HepG2 (cell line): ENCODE measurements at regions not wholly inside any gene's neighbourhood (a gene's known extent, or its start where the extent isn't known, plus 50 kb on each side); places are given as distances from the start of the nearest gene placed in this dataset.

Experiments used
- ATAC-seq: fragments of 200-7000 bp; cut with Tn5 transposase; 3 replicates; pipeline ENCODE4 v1.9.1; 2020; ENCODE audit warnings: mild to moderate bottlenecking, moderate library complexity
- BruUV-seq: library from RNA; stranded (reverse); fragments of 400-500 nt; replicated peaks from 2 replicates; lab custom pipeline; 2021; lab: Mats Ljungman, UMichigan
- CTCF ChIA-PET: fragments of 300-600 bp; formaldehyde crosslinking; extraction: SDS; loops from one replicate; lab custom pipeline; 2021; ENCODE audit warnings: low total read pairs, inconsistent platforms, low intra/inter-chr PET ratio; lab: Yijun Ruan, JAX
- POLR2A ChIA-PET: fragments of 350-600 bp; sonication (Branson Sonifier 250); formaldehyde crosslinking; loops from one replicate; lab custom pipeline; 2020; ENCODE audit warnings: antibody characterized with exemption, inconsistent platforms; lab: Yijun Ruan, JAX
- DNase-seq: peaks from one replicate; pipeline ENCODE4 v3.0.0-alpha.2; 2015; ENCODE audit warnings: low spot score
- FAIRE-seq: peaks from 3 replicates; lab custom pipeline; 2011; peaks lifted over from hg19 to GRCh38; lab: Jason Lieb, UNC
- H2AFZ ChIP-seq: one replicate; pipeline ENCODE4 v1.6.1; 2011; ENCODE audit warnings: low read length, inconsistent platforms
- H3K27ac ChIP-seq: fragments of 300-600 bp; 3 replicates; pipeline ENCODE4 v1.8.0; 2011; ENCODE audit warnings: mixed run types, mild to moderate bottlenecking, mixed read lengths, low read length, inconsistent platforms; ENCODE audit not compliant: insufficient read depth; ENCODE audit errors: extremely low read length
- H3K27me3 ChIP-seq, 2 experiments: fragments of 200-600 bp in 1 of 2; 2 replicates in 1 of 2; 3 replicates in 1 of 2; pipeline versions ENCODE4 v1.6.0 to v1.8.0; 2011; ENCODE audit warnings: low read length in 2 of 2, mild to moderate bottlenecking in 2 of 2, moderate library complexity in 2 of 2, inconsistent platforms in 1 of 2; ENCODE audit not compliant: insufficient read depth in 2 of 2, control insufficient read depth in 1 of 2
- H3K36me3 ChIP-seq, 2 experiments: fragments of 200-600 bp in 1 of 2; replicated peaks in 1 of 2; 2 replicates in 1 of 2; 3 replicates in 1 of 2; pipeline versions ENCODE4 v1.5.1 to v1.8.0; 2011; ENCODE audit warnings: low read length in 2 of 2, inconsistent platforms in 1 of 2; ENCODE audit not compliant: insufficient read depth in 2 of 2, control insufficient read depth in 1 of 2
- H3K4me1 ChIP-seq: 2 replicates; pipeline ENCODE4 v1.5.1; 2012; ENCODE audit warnings: low read length, inconsistent platforms; ENCODE audit not compliant: insufficient read depth
- H3K4me2 ChIP-seq: 2 replicates; pipeline ENCODE4 v1.6.0; 2011; ENCODE audit warnings: low read depth, low read length, inconsistent platforms
- H3K4me3 ChIP-seq, 3 experiments: fragments of 200-600 bp in 1 of 3; sonication (generic), shearing (Covaris generic) in 1 of 3; replicated peaks in 1 of 3; 2 replicates each; pipeline ENCODE4 v1.5.1; 2011 to 2016; ENCODE audit warnings: low read length in 3 of 3, inconsistent platforms in 2 of 3, low read depth in 2 of 3, mild to moderate bottlenecking in 2 of 3, control low read depth in 1 of 3, mixed read lengths in 1 of 3; ENCODE audit not compliant: insufficient read depth in 1 of 3
- H3K79me2 ChIP-seq: one replicate; pipeline ENCODE4 v1.6.1; 2011; ENCODE audit warnings: low read length, inconsistent platforms; ENCODE audit not compliant: insufficient read depth
- H3K9ac ChIP-seq: 2 replicates; pipeline ENCODE4 v1.6.0; 2011; ENCODE audit warnings: mild to moderate bottlenecking, low read depth, low read length, inconsistent platforms; ENCODE audit not compliant: insufficient read depth
- H3K9me3 ChIP-seq: 2 replicates; pipeline ENCODE4 v1.5.1; 2012; ENCODE audit warnings: mild to moderate bottlenecking, low read length
- H4K20me1 ChIP-seq: 2 replicates; pipeline ENCODE4 v1.6.0; 2011; ENCODE audit warnings: inconsistent platforms, mild to moderate bottlenecking, low read length, moderate library complexity; ENCODE audit not compliant: insufficient read depth
- ELF1 ChIP-seq: sonication (generic); formaldehyde crosslinking; IDR thresholded peaks from 2 replicates; pipeline ENCODE4 v1.4.0; 2020; ENCODE audit warnings: missing genetic modification reagents
- HNF4A ChIP-seq: sonication (generic); formaldehyde crosslinking; IDR thresholded peaks from 2 replicates; pipeline ENCODE4 v1.4.0; 2020; ENCODE audit warnings: missing genetic modification reagents
- KMT2B ChIP-seq: IDR thresholded peaks from 2 replicates; pipeline ENCODE4 v1.6.1; 2016; ENCODE audit warnings: missing genetic modification reagents, missing compliant biosample characterization
- NFRKB ChIP-seq: fragments of 450-650 bp; IDR thresholded peaks from 2 replicates; pipeline ENCODE4 v1.6.1; 2017
- SIN3B ChIP-seq: fragments of 150-350 bp; IDR thresholded peaks from 2 replicates; pipeline ENCODE4 v1.6.1; 2014; ENCODE audit warnings: low read length
- TBP ChIP-seq: sonication (generic); formaldehyde crosslinking; IDR thresholded peaks from 2 replicates; pipeline ENCODE4 v1.5.0; 2020; ENCODE audit warnings: missing genetic modification reagents
- USF2 ChIP-seq, 2 experiments: sonication (generic) in 1 of 2; formaldehyde crosslinking in 1 of 2; IDR thresholded peaks; 2 replicates each; pipeline versions ENCODE4 v1.5.1 to v1.6.1; 2011 to 2020; ENCODE audit warnings: borderline replicate concordance in 1 of 2, low read depth in 1 of 2, low read length in 1 of 2, mild to moderate bottlenecking in 1 of 2, missing genetic modification reagents in 1 of 2, moderate library complexity in 1 of 2
- ZBTB10 ChIP-seq: sonication (generic); formaldehyde crosslinking; IDR thresholded peaks from 2 replicates; pipeline ENCODE4 v1.4.0; 2020; ENCODE audit warnings: missing genetic modification reagents, borderline replicate concordance
- ZNF136 ChIP-seq: sonication (generic); formaldehyde crosslinking; IDR thresholded peaks from 2 replicates; pipeline ENCODE4 v1.8.1; 2022; ENCODE audit warnings: low read depth, mild to moderate bottlenecking, moderate library complexity, missing genetic modification reagents
- ZNF280B ChIP-seq: sonication (generic); formaldehyde crosslinking; IDR thresholded peaks from 2 replicates; pipeline ENCODE4 v1.5.0; 2020; ENCODE audit warnings: missing genetic modification reagents, mild to moderate bottlenecking, borderline replicate concordance
- ZNF432 ChIP-seq: sonication (generic); formaldehyde crosslinking; IDR thresholded peaks from 2 replicates; pipeline ENCODE4 v1.5.0; 2020; ENCODE audit warnings: missing genetic modification reagents, mild to moderate bottlenecking, borderline replicate concordance
- ZNF570 ChIP-seq: sonication (generic); formaldehyde crosslinking; IDR thresholded peaks from 2 replicates; pipeline ENCODE4 v1.4.0; 2020; ENCODE audit warnings: mild to moderate bottlenecking, missing genetic modification reagents, borderline replicate concordance
- ZNF7 ChIP-seq: IDR thresholded peaks from 2 replicates; pipeline ENCODE4 v1.6.1; 2016; ENCODE audit warnings: missing biosample characterization, missing genetic modification reagents
- ZUFSP ChIP-seq: sonication (generic); formaldehyde crosslinking; IDR thresholded peaks from 2 replicates; pipeline ENCODE4 v1.9.0; 2021; ENCODE audit warnings: missing genetic modification reagents, mild to moderate bottlenecking, borderline replicate concordance
- WGBS: methylation state at CpG from one replicate; pipeline ENCODE4 v1.1.6; 2017; ENCODE audit warnings: low lambda C conversion rate; 5-methylcytosine and 5-hydroxymethylcytosine counted together
- in situ Hi-C: cut with HindIII; loops from 2 replicates; pipeline ENCODE4 v1.10.0; 2017; ENCODE audit warnings: low pct_unique_long_range_greater_than_20kb; ENCODE audit not compliant: extremely low pct_ligation_motif_present
- intact Hi-C: fragments of 100-400 bp; cut with micrococcal nuclease; formaldehyde crosslinking; loops from one replicate; pipeline ENCODE4 v1.10.0; 2022; ENCODE audit not compliant: unreplicated experiment

- H3K4me3 ChIP-seq, result no peak overlapping the region
- H3K4me2 ChIP-seq, result no peak overlapping the region
- 43% methylated on average over 3 of the region's 3 CpGs for WGBS
- H3K36me3 ChIP-seq, result no peaks in the 10 kb centered on the region
- ChIA-PET POLR2A (no interaction called here), CTCF (no interaction called here)
- FAIRE-seq, result no peak
- H3K27me3 ChIP-seq, result no peaks in the 10 kb centered on the region
- H3K79me2 ChIP-seq, result no peaks in the 10 kb centered on the region
- no peaks in the 10 kb centered on the region for H4K20me1 ChIP-seq
- H3K27ac ChIP-seq, result no peak overlapping the region
- H2AFZ ChIP-seq, result no peak overlapping the region
- H3K9ac ChIP-seq, result no peak overlapping the region
- BruUV-seq, result no TSS peak
- intact Hi-C loops, result no loop called here
- no peaks in the 10 kb centered on the region for H3K4me1 ChIP-seq
- in situ Hi-C loops, result no loop called here
- no peak for DNase-seq
- no peak for ATAC-seq
- no peaks in the 10 kb centered on the region for H3K9me3 ChIP-seq
- TF ChIP-seq ZNF432 (CRISPR knock-in tag) (no peak), USF2 (IDR thresholded peaks at IDR 0.05; ENCODE audit: low read depth, low read length) (no peak), USF2 (CRISPR knock-in tag; IDR thresholded peaks at IDR 0.05; ENCODE audit: borderline replicate concordance) (no peak), KMT2B (no peak), ZNF7 (no peak), ZNF280B (CRISPR knock-in tag) (no peak), TBP (CRISPR knock-in tag) (no peak), SIN3B (no peak), HNF4A (no peak), ZNF570 (no peak), ELF1 (no peak), ZNF136 (CRISPR knock-in tag) (no peak), ZUFSP (CRISPR knock-in tag) (no peak), ZBTB10 (CRISPR knock-in tag) (no peak), NFRKB (no peak)
These were observed 64.7 kb upstream of the ITGB1 start for GRCh38 chr10:33022691-33023090.
